Activated B cell treated with CpG ODN at 0.5 μM for 24 hours (primary cell): ENCODE measurements at regions not wholly inside any gene's neighbourhood (a gene's known extent, or its start where the extent isn't known, plus 50 kb on each side); places are given as distances from the start of the nearest gene placed in this dataset.

Experiments used
- ATAC-seq: fragments of 200-7000 bp; cut with Tn5 transposase; one replicate; pipeline ENCODE4 v1.10.0; 2021; ENCODE audit warnings: low read depth, mild to moderate bottlenecking, moderate library complexity
- CTCF ChIA-PET: fragments of 350-600 bp; sonication (Branson Sonifier 250); formaldehyde crosslinking; loops from one replicate; lab custom pipeline; 2021; ENCODE audit warnings: antibody characterized with exemption; lab: Charles Lee
- POLR2A ChIA-PET: fragments of 350-600 bp; sonication (Branson Sonifier 250); formaldehyde crosslinking; loops from one replicate; lab custom pipeline; 2021; ENCODE audit warnings: antibody characterized with exemption; lab: Charles Lee
- DNase-seq: peaks from one replicate; pipeline ENCODE4 v3.0.0; 2022
- H3K27ac Mint-ChIP-seq: one replicate; pipeline ENCODE4 v1.8.0; 2020; ENCODE audit warnings: mixed read lengths
- H3K27me3 Mint-ChIP-seq: one replicate; pipeline ENCODE4 v1.8.0; 2021; ENCODE audit warnings: mixed read lengths
- H3K36me3 Mint-ChIP-seq: one replicate; pipeline ENCODE4 v1.8.0; 2021; ENCODE audit warnings: low read depth, mixed read lengths
- H3K4me1 Mint-ChIP-seq: one replicate; pipeline ENCODE4 v1.8.0; 2021; ENCODE audit warnings: mixed read lengths
- H3K4me3 Mint-ChIP-seq: one replicate; pipeline ENCODE4 v1.8.0; 2020; ENCODE audit warnings: mild to moderate bottlenecking, mixed read lengths
- H3K9me3 Mint-ChIP-seq: one replicate; pipeline ENCODE4 v1.8.0; 2020; ENCODE audit warnings: mixed read lengths
- intact Hi-C: fragments of 100-400 bp; cut with micrococcal nuclease; formaldehyde crosslinking; loops from one replicate; pipeline ENCODE4 v1.15.1; 2024
- TF ChIP-seq, protein P1 (sequence below): fragments of 200-600 bp; IDR thresholded peaks from one replicate; pipeline ENCODE4 v1.8.0; 2022; ENCODE audit warnings: antibody characterized with exemption, mild to moderate bottlenecking

DNA sequence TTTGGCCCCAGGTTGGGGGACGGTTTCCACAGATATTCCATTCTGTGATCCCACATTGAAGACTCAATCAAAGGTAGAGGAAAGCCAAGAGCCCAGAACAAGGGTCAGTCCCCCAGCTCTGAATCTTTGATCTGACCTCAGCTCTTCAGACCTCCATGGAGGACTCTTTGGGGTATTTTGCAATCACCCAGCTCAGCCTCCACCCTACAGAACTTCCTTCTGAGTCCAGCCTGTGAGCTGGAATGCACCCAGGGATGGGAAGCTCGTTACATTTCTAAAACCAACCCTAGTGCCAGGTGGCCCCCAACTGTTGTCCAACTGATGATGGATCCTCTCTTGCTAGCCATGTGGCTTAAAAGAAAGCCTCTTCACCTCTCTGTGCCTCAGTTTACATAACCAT lies 335.3 kb downstream of the MN1 start:
- TF ChIP-seq, protein P1, sequence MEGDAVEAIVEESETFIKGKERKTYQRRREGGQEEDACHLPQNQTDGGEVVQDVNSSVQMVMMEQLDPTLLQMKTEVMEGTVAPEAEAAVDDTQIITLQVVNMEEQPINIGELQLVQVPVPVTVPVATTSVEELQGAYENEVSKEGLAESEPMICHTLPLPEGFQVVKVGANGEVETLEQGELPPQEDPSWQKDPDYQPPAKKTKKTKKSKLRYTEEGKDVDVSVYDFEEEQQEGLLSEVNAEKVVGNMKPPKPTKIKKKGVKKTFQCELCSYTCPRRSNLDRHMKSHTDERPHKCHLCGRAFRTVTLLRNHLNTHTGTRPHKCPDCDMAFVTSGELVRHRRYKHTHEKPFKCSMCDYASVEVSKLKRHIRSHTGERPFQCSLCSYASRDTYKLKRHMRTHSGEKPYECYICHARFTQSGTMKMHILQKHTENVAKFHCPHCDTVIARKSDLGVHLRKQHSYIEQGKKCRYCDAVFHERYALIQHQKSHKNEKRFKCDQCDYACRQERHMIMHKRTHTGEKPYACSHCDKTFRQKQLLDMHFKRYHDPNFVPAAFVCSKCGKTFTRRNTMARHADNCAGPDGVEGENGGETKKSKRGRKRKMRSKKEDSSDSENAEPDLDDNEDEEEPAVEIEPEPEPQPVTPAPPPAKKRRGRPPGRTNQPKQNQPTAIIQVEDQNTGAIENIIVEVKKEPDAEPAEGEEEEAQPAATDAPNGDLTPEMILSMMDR: no peak
- intact Hi-C loops: no loop called here
- no peak for DNase-seq
- POLR2A ChIA-PET: no interaction called here
- Mint-ChIP-seq H3K4me3 (no peak overlapping the region), H3K4me1 (no peaks in the 10 kb centered on the region), H3K9me3 (no peaks in the 10 kb centered on the region), H3K36me3 (no peaks in the 10 kb centered on the region), H3K27ac (no peak overlapping the region), H3K27me3 (no peaks in the 10 kb centered on the region)
- CTCF ChIA-PET: no interaction called here
- no peak for ATAC-seq

DNA sequence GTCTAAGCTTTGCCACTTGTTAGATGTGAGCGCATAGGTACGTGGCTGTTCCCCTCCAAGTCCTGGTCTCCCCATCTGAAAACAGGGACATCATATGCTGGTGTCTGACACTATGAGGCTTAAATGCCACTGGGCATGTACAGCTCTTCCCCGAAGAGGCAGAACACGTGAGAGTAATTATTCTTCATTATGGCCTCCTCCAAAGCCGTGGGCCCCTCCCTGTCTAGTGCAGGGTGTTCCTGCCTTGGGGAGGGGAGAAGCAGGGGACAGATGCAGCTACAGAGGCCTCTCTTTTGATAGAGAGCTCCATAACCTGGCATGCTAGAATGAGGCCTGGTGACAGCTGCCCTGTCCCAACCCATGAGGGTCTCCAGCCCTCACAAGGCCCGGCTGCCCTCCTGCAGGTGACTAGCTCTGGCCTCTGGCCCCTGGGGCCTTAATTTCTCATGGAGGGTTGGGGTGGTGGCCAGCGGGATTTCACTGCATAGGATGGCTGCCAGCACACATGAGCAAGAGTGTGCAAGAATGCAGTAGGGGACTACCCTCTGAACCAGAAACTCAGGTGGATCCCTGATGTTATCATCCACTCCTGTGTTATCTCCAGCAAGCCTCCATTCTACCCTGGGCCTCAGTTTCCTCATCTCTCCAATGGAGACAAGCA lies 334.6 kb downstream of the MN1 start:
- intact Hi-C loops: no loop called here
- Mint-ChIP-seq H3K4me3 (no peak overlapping the region), H3K9me3 (no peaks in the 10 kb centered on the region), H3K27ac (no peak overlapping the region), H3K27me3 (no peaks in the 10 kb centered on the region), H3K4me1 (no peaks in the 10 kb centered on the region), H3K36me3 (no peaks in the 10 kb centered on the region)
- TF ChIP-seq, protein P1: no peak
- CTCF ChIA-PET: no interaction called here
- POLR2A ChIA-PET: no interaction called here
- no peak for DNase-seq
- ATAC-seq: no peak

DNA sequence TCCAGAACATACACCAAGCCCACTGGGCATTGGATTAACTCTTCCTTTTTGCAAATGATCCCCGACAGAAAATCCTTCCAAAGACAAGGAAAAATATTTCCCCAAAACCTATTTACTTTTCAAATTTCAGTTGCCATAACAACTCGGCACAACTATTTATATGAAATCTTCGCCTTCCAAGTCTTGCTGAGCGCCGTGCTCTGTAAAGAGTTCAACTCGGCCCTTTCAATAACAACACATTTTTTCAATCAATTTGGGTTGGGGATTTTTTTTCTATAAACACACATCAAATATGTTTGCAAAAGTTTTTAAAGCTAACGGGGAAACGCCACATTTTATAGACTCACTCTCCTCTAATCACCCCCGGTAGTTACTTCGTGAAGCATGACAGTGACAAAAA lies 333.8 kb downstream of the MN1 start:
- Mint-ChIP-seq H3K36me3 (no peaks in the 10 kb centered on the region), H3K27me3 (no peaks in the 10 kb centered on the region), H3K9me3 (no peaks in the 10 kb centered on the region), H3K4me1 (no peaks in the 10 kb centered on the region), H3K4me3 (no peak overlapping the region), H3K27ac (no peak overlapping the region)
- CTCF ChIA-PET: no interaction called here
- no peak for ATAC-seq
- POLR2A ChIA-PET: no interaction called here
- TF ChIP-seq, protein P1: no peak
- DNase-seq: no peak
- intact Hi-C loops: no loop called here

DNA sequence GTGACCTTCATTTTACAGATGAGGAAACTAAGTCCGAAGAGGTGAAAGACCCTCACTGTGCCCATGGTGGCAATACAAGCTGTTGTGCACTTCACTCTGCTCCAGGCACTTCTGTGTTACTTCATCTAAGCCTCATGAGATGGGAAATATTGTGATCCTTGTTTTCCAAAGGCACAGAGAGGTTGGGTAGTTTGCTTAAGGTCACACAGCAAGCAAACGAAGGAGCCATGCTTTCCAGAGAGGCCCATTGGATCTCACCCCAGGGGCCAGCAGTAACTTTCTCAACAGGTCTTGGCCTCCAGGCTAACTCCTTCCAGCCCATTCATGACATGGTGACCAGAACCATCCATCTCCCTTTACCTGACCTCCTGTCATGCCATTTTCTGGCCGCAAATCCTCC lies 332.8 kb downstream of the MN1 start:
- no peaks in the 10 kb centered on the region for H3K4me1 Mint-ChIP-seq
- H3K4me3 Mint-ChIP-seq: no peak overlapping the region
- intact Hi-C loops: no loop called here
- no peaks in the 10 kb centered on the region for H3K9me3 Mint-ChIP-seq
- DNase-seq: no peak
- H3K36me3 Mint-ChIP-seq: no peaks in the 10 kb centered on the region
- H3K27ac Mint-ChIP-seq: no peak overlapping the region
- no peaks in the 10 kb centered on the region for H3K27me3 Mint-ChIP-seq
- ChIA-PET CTCF (no interaction called here), POLR2A (no interaction called here)
- ATAC-seq: no peak
- TF ChIP-seq, protein P1: no peak

DNA sequence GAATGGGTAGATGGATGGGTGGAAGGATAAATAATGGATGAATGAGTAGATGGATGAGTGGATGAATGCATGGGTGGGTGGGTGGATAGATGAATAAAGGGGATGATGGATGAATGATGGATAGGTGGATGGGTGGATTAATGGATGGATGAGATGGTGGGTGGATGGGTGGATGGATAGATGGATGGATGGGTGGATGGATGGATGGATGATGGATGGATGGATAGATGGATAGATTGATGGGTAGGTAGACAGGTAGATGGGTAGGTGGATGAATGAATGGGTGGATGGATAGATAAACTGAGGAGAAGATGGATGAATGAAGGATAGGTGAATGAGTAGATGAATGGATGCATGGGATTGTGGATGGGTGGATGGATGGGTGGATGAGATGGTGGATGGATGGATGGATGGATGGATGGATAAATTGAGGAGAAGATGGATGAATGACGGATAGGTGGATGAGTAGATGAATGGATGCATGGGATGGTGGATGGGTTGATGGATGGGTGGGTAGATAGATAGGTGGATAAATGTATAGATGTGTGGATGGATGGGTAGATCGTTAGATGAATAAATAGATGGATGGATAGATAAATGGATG lies 331.3 kb downstream of the MN1 start:
- intact Hi-C loops: no loop called here
- Mint-ChIP-seq H3K9me3 (no peaks in the 10 kb centered on the region), H3K4me3 (no peak overlapping the region), H3K36me3 (no peaks in the 10 kb centered on the region), H3K4me1 (no peaks in the 10 kb centered on the region), H3K27me3 (no peaks in the 10 kb centered on the region), H3K27ac (no peak overlapping the region)
- DNase-seq (no peak), ATAC-seq (no peak)
- ChIA-PET CTCF (no interaction called here), POLR2A (no interaction called here)
- TF ChIP-seq, protein P1: no peak
